OCI-LY3 (cell line): ENCODE measurements at regions not wholly inside any gene's neighbourhood (a gene's known extent, or its start where the extent isn't known, plus 50 kb on each side); places are given as distances from the start of the nearest gene placed in this dataset.

Experiments
- H2AFZ ChIP-seq: fragments of 200-600, 300-600 bp; shearing (Covaris generic); 2 replicates; pipeline ENCODE4 v1.6.0; 2014; ENCODE audit warnings: antibody characterized with exemption, low read depth, low read length
- H3K27ac ChIP-seq: fragments of 200-600, 300-600 bp; sonication (generic); 2 replicates; pipeline ENCODE4 v1.5.1; 2014; ENCODE audit warnings: mild to moderate bottlenecking, low read length, moderate library complexity, mixed read lengths
- H3K27me3 ChIP-seq: fragments of 200-600, 300-600 bp; sonication (generic); 2 replicates; pipeline ENCODE4 v1.6.1; 2014; ENCODE audit warnings: low read depth, low read length, mixed read lengths
- H3K36me3 ChIP-seq: fragments of 200-600, 300-600 bp; sonication (generic); replicated peaks from 2 replicates; pipeline ENCODE3; 2014; ENCODE audit warnings: low read depth, low read length, mixed read lengths
- H3K4me1 ChIP-seq: fragments of 300-600, 200-600 bp; sonication (generic); 2 replicates; pipeline ENCODE4 v1.6.1; 2014; ENCODE audit warnings: low read length, mixed read lengths
- H3K4me2 ChIP-seq: fragments of 200-600, 300-600 bp; sonication (generic); 2 replicates; pipeline ENCODE4 v1.6.1; 2014; ENCODE audit warnings: low read length, mixed read lengths
- H3K4me3 ChIP-seq: fragments of 300-600, 200-600 bp; sonication (generic); 2 replicates; pipeline ENCODE4 v1.5.1; 2014; ENCODE audit warnings: antibody characterized with exemption, mild to moderate bottlenecking, low read length, moderate library complexity
- H3K79me2 ChIP-seq: fragments of 300-600, 200-600 bp; shearing (Covaris generic); 2 replicates; pipeline ENCODE4 v1.6.1; 2014; ENCODE audit warnings: mild to moderate bottlenecking, low read length, mixed read lengths
- H3K9ac ChIP-seq: fragments of 300-600, 200-600 bp; shearing (Covaris generic); 2 replicates; pipeline ENCODE4 v1.6.0; 2014; ENCODE audit warnings: mild to moderate bottlenecking, low read length, moderate library complexity
- H3K9me3 ChIP-seq: fragments of 200-600, 300-600 bp; shearing (Covaris generic); 2 replicates; pipeline ENCODE4 v1.6.1; 2014; ENCODE audit warnings: low read length, mixed read lengths; ENCODE audit not compliant: insufficient read depth
- H4K20me1 ChIP-seq: fragments of 200-600, 300-600 bp; sonication (generic); 2 replicates; pipeline ENCODE4 v1.6.1; 2016; ENCODE audit warnings: low read length, mixed read lengths; ENCODE audit not compliant: insufficient read depth
- EZH2phosphoT487 ChIP-seq: fragments of 200-600 bp; shearing (Covaris generic); IDR thresholded peaks from 2 replicates; pipeline ENCODE4 v1.6.1; 2018; ENCODE audit warnings: antibody characterized with exemption, mixed run types, low read depth
- TF ChIP-seq, protein P1 (sequence below): fragments of 200-600, 300-600 bp; sonication (generic); IDR thresholded peaks from 2 replicates; pipeline ENCODE4 v1.5.1; 2014; ENCODE audit warnings: antibody characterized with exemption, low read length, low read depth

DNA sequence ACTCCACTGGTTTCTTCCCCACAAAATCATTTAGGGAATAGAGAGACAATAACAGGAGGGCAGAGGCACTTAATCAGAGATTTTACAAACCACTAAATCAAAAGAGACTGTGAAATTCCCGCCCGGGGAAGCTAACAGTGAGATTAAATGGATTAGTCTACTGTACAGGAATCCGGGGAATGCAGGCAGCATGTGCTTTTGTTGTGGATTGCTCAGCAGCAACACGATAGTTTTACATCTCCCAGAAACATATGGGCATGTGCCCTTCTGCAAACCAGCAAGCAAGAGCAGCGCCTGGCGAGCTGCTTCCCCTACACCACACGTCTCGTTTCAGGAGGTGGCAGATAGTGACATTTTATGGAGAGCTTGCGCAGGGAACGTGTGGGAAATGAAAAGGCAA, 382.3 kb downstream of the CD83 start:
- Histone ChIP-seq H3K27ac (no peak overlapping the region), H3K36me3 (no peaks in the 10 kb centered on the region), H3K27me3 (no peaks in the 10 kb centered on the region), H3K4me3 (no peak overlapping the region), H2AFZ (no peak overlapping the region), H3K4me2 (no peak overlapping the region), H3K9ac (no peak overlapping the region), H4K20me1 (no peaks in the 10 kb centered on the region), H3K4me1 (no peaks in the 10 kb centered on the region), H3K9me3 (no peaks in the 10 kb centered on the region), H3K79me2 (no peaks in the 10 kb centered on the region)
- TF ChIP-seq, protein P1, sequence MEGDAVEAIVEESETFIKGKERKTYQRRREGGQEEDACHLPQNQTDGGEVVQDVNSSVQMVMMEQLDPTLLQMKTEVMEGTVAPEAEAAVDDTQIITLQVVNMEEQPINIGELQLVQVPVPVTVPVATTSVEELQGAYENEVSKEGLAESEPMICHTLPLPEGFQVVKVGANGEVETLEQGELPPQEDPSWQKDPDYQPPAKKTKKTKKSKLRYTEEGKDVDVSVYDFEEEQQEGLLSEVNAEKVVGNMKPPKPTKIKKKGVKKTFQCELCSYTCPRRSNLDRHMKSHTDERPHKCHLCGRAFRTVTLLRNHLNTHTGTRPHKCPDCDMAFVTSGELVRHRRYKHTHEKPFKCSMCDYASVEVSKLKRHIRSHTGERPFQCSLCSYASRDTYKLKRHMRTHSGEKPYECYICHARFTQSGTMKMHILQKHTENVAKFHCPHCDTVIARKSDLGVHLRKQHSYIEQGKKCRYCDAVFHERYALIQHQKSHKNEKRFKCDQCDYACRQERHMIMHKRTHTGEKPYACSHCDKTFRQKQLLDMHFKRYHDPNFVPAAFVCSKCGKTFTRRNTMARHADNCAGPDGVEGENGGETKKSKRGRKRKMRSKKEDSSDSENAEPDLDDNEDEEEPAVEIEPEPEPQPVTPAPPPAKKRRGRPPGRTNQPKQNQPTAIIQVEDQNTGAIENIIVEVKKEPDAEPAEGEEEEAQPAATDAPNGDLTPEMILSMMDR = no peak
- no peak for TF ChIP-seq EZH2phosphoT487

DNA sequence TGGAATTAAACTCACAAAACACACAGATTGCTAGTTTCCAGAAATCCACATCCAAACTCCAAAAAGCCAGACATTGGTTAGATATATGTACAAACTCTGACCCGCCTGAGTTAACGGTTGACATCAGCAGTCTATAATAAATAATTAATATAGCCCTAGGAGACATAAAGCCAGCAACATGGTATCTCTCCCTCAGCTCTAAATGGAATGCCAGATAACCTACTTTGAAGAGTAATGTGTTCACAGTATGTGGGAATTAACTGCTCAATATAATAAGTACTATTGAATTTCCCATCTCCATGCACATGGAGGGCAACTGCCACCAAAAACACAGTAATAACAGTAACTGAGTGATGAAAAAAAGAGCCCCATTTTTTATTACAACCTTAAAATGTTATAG, 383.2 kb downstream of the CD83 start:
- no peak overlapping the region for H3K27ac ChIP-seq
- no peak overlapping the region for H3K4me2 ChIP-seq
- no peaks in the 10 kb centered on the region for H4K20me1 ChIP-seq
- no peaks in the 10 kb centered on the region for H3K9me3 ChIP-seq
- no peaks in the 10 kb centered on the region for H3K36me3 ChIP-seq
- H3K27me3 ChIP-seq = no peaks in the 10 kb centered on the region
- no peak overlapping the region for H3K9ac ChIP-seq
- no peak overlapping the region for H2AFZ ChIP-seq
- no peaks in the 10 kb centered on the region for H3K4me1 ChIP-seq
- H3K79me2 ChIP-seq = no peaks in the 10 kb centered on the region
- no peak overlapping the region for H3K4me3 ChIP-seq
- no peak for TF ChIP-seq EZH2phosphoT487
- TF ChIP-seq, protein P1 = no peak

DNA sequence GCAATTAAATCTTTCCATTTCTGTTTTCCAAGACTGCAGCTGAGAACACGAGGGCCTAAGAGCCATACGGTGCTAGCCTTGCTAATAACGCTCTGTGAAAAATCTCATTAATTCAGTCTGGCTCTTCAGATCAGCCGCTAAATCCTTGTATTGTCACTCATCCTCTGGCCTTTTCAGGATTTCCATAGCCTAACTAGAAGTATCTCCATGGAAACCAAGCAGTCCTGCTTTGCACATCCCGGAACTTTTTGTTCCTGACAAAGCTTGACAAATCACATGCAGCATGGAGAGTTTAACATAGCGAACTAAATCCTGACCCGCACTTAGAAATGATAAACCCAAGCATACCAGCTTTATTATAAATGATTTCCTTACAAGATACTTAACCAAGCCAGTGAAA, 383.7 kb downstream of the CD83 start:
- H3K9ac ChIP-seq = no peak overlapping the region
- H2AFZ ChIP-seq = no peak overlapping the region
- H3K79me2 ChIP-seq = no peaks in the 10 kb centered on the region
- H3K4me1 ChIP-seq = no peaks in the 10 kb centered on the region
- TF ChIP-seq, protein P1 = no peak
- no peak for TF ChIP-seq EZH2phosphoT487
- H3K36me3 ChIP-seq = no peaks in the 10 kb centered on the region
- H3K9me3 ChIP-seq = no peaks in the 10 kb centered on the region
- H4K20me1 ChIP-seq = no peaks in the 10 kb centered on the region
- H3K27ac ChIP-seq = no peak overlapping the region
- H3K4me2 ChIP-seq = no peak overlapping the region
- no peaks in the 10 kb centered on the region for H3K27me3 ChIP-seq
- H3K4me3 ChIP-seq = no peak overlapping the region

DNA sequence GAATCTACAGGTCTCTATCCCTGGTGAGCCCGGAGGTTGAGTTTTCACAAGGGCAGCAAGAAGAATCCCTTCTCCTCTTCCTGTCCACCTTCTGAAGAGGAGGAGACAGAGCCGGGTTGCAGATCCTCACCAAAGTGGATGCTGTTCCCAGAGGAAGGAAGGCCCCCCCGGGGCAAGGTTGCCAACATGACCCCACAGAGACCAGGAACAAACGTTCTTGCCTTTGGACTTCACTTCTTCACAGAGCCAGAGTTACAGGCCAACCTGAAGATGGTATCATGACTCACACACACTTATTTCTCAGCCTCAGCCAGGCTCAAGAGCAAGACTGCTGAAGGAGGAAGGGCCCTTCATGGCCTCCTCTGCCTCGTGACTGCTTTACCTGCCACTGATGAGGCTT, 384.3 kb downstream of the CD83 start:
- Histone ChIP-seq H4K20me1 (no peaks in the 10 kb centered on the region), H3K4me3 (no peak overlapping the region), H3K27me3 (no peaks in the 10 kb centered on the region), H3K27ac (no peak overlapping the region), H3K4me2 (no peak overlapping the region), H3K9me3 (no peaks in the 10 kb centered on the region), H2AFZ (no peak overlapping the region), H3K9ac (no peak overlapping the region), H3K36me3 (no peaks in the 10 kb centered on the region), H3K4me1 (no peaks in the 10 kb centered on the region), H3K79me2 (no peaks in the 10 kb centered on the region)
- no peak for TF ChIP-seq EZH2phosphoT487
- TF ChIP-seq, protein P1 = no peak
